ENCODE measurements at regions not wholly inside any gene's neighbourhood (a gene's known extent, or its start where the extent isn't known, plus 50 kb on each side); places are given as distances from the start of the nearest gene placed in this dataset.

DNA sequence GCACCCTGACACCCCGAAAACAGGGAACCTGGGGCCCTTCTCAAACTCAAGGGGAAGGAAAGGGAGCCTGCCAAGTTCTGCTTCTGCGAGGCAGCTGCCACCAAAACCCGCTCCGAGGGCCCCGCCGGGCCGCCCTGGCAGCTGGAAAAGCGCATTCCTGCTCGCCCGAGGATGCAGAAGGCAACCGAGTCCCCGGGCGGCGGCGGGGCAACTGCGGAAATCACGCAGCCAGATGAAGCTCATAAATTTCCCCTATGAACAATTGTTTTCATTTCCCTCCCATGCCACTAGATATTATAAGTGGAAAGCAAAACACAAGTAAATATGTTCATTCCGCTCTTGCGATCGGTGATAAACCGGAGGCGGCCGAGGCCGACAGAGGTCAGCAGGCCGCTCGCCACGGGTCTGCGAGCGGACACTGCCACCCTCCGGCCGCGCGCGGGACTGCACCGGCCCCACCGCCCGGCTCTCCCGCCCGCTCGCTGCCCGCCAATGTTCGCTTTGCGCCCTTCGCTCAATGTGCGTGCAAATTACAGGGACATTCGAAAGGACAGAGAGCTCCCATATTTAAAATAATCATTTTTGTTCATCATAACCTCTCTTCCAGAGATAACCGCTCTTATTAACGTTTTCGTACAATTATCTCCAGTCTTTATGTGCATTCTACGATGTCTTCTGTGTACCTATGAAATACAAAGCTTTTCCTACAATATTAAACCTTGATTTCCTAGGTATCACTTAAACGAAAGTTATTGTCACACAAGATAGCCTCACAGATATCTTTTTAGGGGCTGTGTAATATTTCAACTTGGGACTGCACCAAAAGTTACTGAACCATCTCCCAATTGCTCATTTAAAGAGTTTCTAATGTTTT lies 120.8 kb upstream of the ZNF507 start:
- TF ChIP-seq, protein P1, sequence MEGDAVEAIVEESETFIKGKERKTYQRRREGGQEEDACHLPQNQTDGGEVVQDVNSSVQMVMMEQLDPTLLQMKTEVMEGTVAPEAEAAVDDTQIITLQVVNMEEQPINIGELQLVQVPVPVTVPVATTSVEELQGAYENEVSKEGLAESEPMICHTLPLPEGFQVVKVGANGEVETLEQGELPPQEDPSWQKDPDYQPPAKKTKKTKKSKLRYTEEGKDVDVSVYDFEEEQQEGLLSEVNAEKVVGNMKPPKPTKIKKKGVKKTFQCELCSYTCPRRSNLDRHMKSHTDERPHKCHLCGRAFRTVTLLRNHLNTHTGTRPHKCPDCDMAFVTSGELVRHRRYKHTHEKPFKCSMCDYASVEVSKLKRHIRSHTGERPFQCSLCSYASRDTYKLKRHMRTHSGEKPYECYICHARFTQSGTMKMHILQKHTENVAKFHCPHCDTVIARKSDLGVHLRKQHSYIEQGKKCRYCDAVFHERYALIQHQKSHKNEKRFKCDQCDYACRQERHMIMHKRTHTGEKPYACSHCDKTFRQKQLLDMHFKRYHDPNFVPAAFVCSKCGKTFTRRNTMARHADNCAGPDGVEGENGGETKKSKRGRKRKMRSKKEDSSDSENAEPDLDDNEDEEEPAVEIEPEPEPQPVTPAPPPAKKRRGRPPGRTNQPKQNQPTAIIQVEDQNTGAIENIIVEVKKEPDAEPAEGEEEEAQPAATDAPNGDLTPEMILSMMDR (conservative IDR thresholded peaks at IDR 0.05) = peak; percentile 100
- no peak for TF ChIP-seq ZFX (IDR thresholded peaks at IDR 0.05)

All from C4-2B (cell line).